PC-3 (cell line): ENCODE measurements at regions not wholly inside any gene's neighbourhood (a gene's known extent, or its start where the extent isn't known, plus 50 kb on each side); places are given as distances from the start of the nearest gene placed in this dataset.
A peak's percentile ranks its signal among the peaks of the same experiment; 100 is the strongest.

ENCODE experiments used
- ATAC-seq: fragments of 200-7000 bp; cut with Tn5 transposase; 2 replicates; pipeline ENCODE4 v1.9.1; 2020; ENCODE audit warnings: mild to moderate bottlenecking, moderate library complexity
- BruUV-seq: library from RNA; stranded (reverse); fragments of 400-500 nt; replicated peaks from 2 replicates; lab custom pipeline; 2021; lab: Mats Ljungman, UMichigan
- CTCF ChIA-PET: fragments of 300-600 bp; sonication (Branson Sonifier 250); formaldehyde crosslinking; loops from one replicate; lab custom pipeline; 2022; ENCODE audit warnings: antibody characterized with exemption; lab: Charles Lee
- POLR2A ChIA-PET: fragments of 300-600 bp; sonication (Branson Sonifier 250); formaldehyde crosslinking; loops from one replicate; lab custom pipeline; 2022; ENCODE audit warnings: antibody characterized with exemption; ENCODE audit not compliant: unreplicated experiment; lab: Charles Lee
- DNase-seq: peaks from one replicate; pipeline ENCODE4 v3.0.0-alpha.2; 2015
- H2AFZ ChIP-seq: fragments of 300-600 bp; sonication (generic); 2 replicates; pipeline ENCODE4 v1.6.0; 2016; ENCODE audit warnings: antibody characterized with exemption, low read length
- H3F3A ChIP-seq: fragments of 300-600 bp; sonication (generic); one replicate; pipeline ENCODE4 v1.6.0; 2017; ENCODE audit warnings: antibody characterized with exemption, low read length, control low read depth, mild to moderate bottlenecking; ENCODE audit not compliant: unreplicated experiment
- H3K27ac ChIP-seq: fragments of 300-600 bp; sonication (generic); 2 replicates; pipeline ENCODE4 v1.5.1; 2016; ENCODE audit warnings: mild to moderate bottlenecking, low read length
- H3K27me3 ChIP-seq: fragments of 300-600 bp; sonication (generic); 2 replicates; pipeline ENCODE4 v1.6.1; 2016; ENCODE audit warnings: low read length, mixed read lengths
- H3K36me3 ChIP-seq: fragments of 300-600 bp; sonication (generic); 2 replicates; pipeline ENCODE4 v1.6.1; 2016; ENCODE audit warnings: low read depth, mixed run types, low read length, mixed read lengths
- H3K4me1 ChIP-seq: fragments of 300-600 bp; sonication (generic); 2 replicates; pipeline ENCODE4 v1.5.1; 2016; ENCODE audit warnings: low read length; ENCODE audit not compliant: insufficient read depth
- H3K4me2 ChIP-seq: fragments of 300-600 bp; sonication (generic); 2 replicates; pipeline ENCODE4 v1.6.0; 2016; ENCODE audit warnings: low read length
- H3K4me3 ChIP-seq: fragments of 300-600 bp; sonication (generic); 2 replicates; pipeline ENCODE4 v1.5.1; 2016; ENCODE audit warnings: mild to moderate bottlenecking, low read length, mixed read lengths
- H3K79me2 ChIP-seq: fragments of 300-600 bp; sonication (generic); 2 replicates; pipeline ENCODE4 v1.6.1; 2017; ENCODE audit warnings: low read length, mixed read lengths
- H3K9ac ChIP-seq: fragments of 300-600 bp; sonication (generic); 2 replicates; pipeline ENCODE4 v1.6.0; 2016; ENCODE audit warnings: mild to moderate bottlenecking, low read length
- H3K9me2 ChIP-seq: fragments of 300-600 bp; sonication (generic); replicated peaks from 2 replicates; pipeline ENCODE4 v1.6.1; 2016; ENCODE audit warnings: mixed run types, low read length, mixed read lengths
- H3K9me3 ChIP-seq: fragments of 300-600 bp; sonication (generic); 2 replicates; pipeline ENCODE4 v1.6.1; 2016; ENCODE audit warnings: low read length, mixed read lengths
- H4K20me1 ChIP-seq: fragments of 300-600 bp; sonication (generic); 2 replicates; pipeline ENCODE4 v1.6.1; 2016; ENCODE audit warnings: low read length, mixed read lengths
- CTCF ChIP-seq: fragments of 300-600 bp; sonication (generic); conservative IDR thresholded peaks from 2 replicates; pipeline ENCODE4 v1.5.1; 2017; ENCODE audit warnings: antibody characterized with exemption, low read depth, mild to moderate bottlenecking, low read length
- EZH2 ChIP-seq: fragments of 300-600 bp; sonication (generic); IDR thresholded peaks from one replicate; pipeline ENCODE4 v1.6.1; 2017; ENCODE audit warnings: antibody characterized with exemption, mild to moderate bottlenecking, low read length; ENCODE audit not compliant: unreplicated experiment
- EZH2phosphoT487 ChIP-seq: fragments of 300-600 bp; sonication (generic); IDR thresholded peaks from 2 replicates; pipeline ENCODE4 v1.6.1; 2018; ENCODE audit warnings: mild to moderate bottlenecking, antibody characterized with exemption, low read length, borderline replicate concordance
- intact Hi-C: fragments of 100-400 bp; cut with micrococcal nuclease; formaldehyde crosslinking; loops from 2 replicates; pipeline ENCODE4 v1.9.0; 2023

- H3K4me3 ChIP-seq: peak overlapping the region; percentile 35; the same call in 1 of the 2 replicates
- ATAC-seq: no peak
- CTCF ChIA-PET: no interaction called here
- no peak for DNase-seq
- no peak overlapping the region for H3K27ac ChIP-seq
- H3K9me2 ChIP-seq: no peaks in the 10 kb centered on the region
- no peaks in the 10 kb centered on the region for H4K20me1 ChIP-seq
- no peak for TF ChIP-seq CTCF
- no peak for TF ChIP-seq EZH2phosphoT487
- no peak for TF ChIP-seq EZH2
- intact Hi-C loops: no loop called here
- no peaks in the 10 kb centered on the region for H3F3A ChIP-seq
- H3K9ac ChIP-seq: no peak overlapping the region
- no peaks in the 10 kb centered on the region for H3K79me2 ChIP-seq
- peak overlapping the region; percentile 83 for H2AFZ ChIP-seq
- H3K4me1 ChIP-seq: no peaks in the 10 kb centered on the region
- POLR2A ChIA-PET: no interaction called here
- no peaks in the 10 kb centered on the region for H3K27me3 ChIP-seq
- no TSS peak for BruUV-seq
- H3K4me2 ChIP-seq: peak overlapping the region; percentile 58
- no peaks in the 10 kb centered on the region for H3K36me3 ChIP-seq
- H3K9me3 ChIP-seq: 0 out of 2 replicates have a peak, but pooled peaks cover 10% of the 10 kb centered on the region
Measured at GRCh38 chr12:38983117-38983571, 77.8 kb upstream of the CPNE8 start.

- Histone ChIP-seq H3K27ac (no peak overlapping the region), H3K9me3 (no peaks in the 10 kb centered on the region), H3K4me2 (no peak overlapping the region), H3K4me1 (no peaks in the 10 kb centered on the region), H3K79me2 (no peaks in the 10 kb centered on the region), H3K9ac (no peak overlapping the region), H3K9me2 (no peaks in the 10 kb centered on the region), H3K27me3 (no peaks in the 10 kb centered on the region), H3K4me3 (no peak overlapping the region), H3K36me3 (no peaks in the 10 kb centered on the region), H4K20me1 (no peaks in the 10 kb centered on the region), H2AFZ (no peak overlapping the region), H3F3A (no peaks in the 10 kb centered on the region)
- DNase-seq (no peak), ATAC-seq (no peak)
- TF ChIP-seq EZH2 (no peak), EZH2phosphoT487 (no peak), CTCF (no peak)
- no TSS peak for BruUV-seq
- ChIA-PET POLR2A (no interaction called here), CTCF (no interaction called here)
- intact Hi-C loops: no loop called here
Measured at GRCh38 chr12:38977132-38977531, 71.7 kb upstream of the CPNE8 start.

GRCh38 chr12:38969706-38970105, 64.3 kb upstream of the CPNE8 start:
- BruUV-seq: no TSS peak
- Histone ChIP-seq H3K9ac (no peak overlapping the region), H3F3A (no peaks in the 10 kb centered on the region), H3K4me1 (no peaks in the 10 kb centered on the region), H3K27ac (no peak overlapping the region), H3K9me3 (no peaks in the 10 kb centered on the region), H4K20me1 (no peaks in the 10 kb centered on the region), H3K27me3 (no peaks in the 10 kb centered on the region), H3K4me3 (no peak overlapping the region), H3K79me2 (no peaks in the 10 kb centered on the region), H3K36me3 (no peaks in the 10 kb centered on the region), H3K4me2 (no peak overlapping the region), H3K9me2 (no peaks in the 10 kb centered on the region), H2AFZ (no peak overlapping the region)
- intact Hi-C loops: no loop called here
- POLR2A ChIA-PET: no interaction called here
- CTCF ChIA-PET: no interaction called here
- TF ChIP-seq EZH2 (no peak), EZH2phosphoT487 (no peak), CTCF (no peak)
- ATAC-seq: no peak
- DNase-seq: no peak
